K562 (cell line): ENCODE measurements at regions not wholly inside any gene's neighbourhood (a gene's known extent, or its start where the extent isn't known, plus 50 kb on each side); places are given as distances from the start of the nearest gene placed in this dataset.

Source experiments
- CTCF ChIP-seq, 3 experiments: IDR thresholded peaks in 2 of 3; conservative IDR thresholded peaks in 1 of 3; 2 replicates each; pipeline ENCODE4 v1.5.1; 2011 to 2012; ENCODE audit warnings: low read length in 3 of 3, mild to moderate bottlenecking in 3 of 3, control low read depth in 2 of 3, improper control_type of control experiment in 1 of 3, inconsistent platforms in 1 of 3, low read depth in 1 of 3, mixed read lengths in 1 of 3, moderate library complexity in 1 of 3; ENCODE audit not compliant: insufficient read depth in 2 of 3
- EZH2 ChIP-seq: IDR thresholded peaks from 2 replicates; pipeline ENCODE4 v1.6.1; 2012; ENCODE audit warnings: low read depth, mild to moderate bottlenecking, inconsistent platforms, low read length, borderline replicate concordance
- NR2C2 ChIP-seq, 2 experiments: fragments of 200-800 bp in 1 of 2; sonication (Bioruptor generic) in 1 of 2; sonication (generic) in 1 of 2; formaldehyde crosslinking in 1 of 2; IDR thresholded peaks; 2 replicates each; pipeline versions ENCODE4 v1.6.1 to v1.8.0; 2016 to 2022; ENCODE audit warnings: mild to moderate bottlenecking in 1 of 2, missing compliant biosample characterization in 1 of 2, missing genetic modification characterization in 1 of 2, missing genetic modification reagents in 1 of 2
- ZNF133 ChIP-seq: fragments of 250-450 bp; sonication (Bioruptor Pico); IDR thresholded peaks from 2 replicates; pipeline ENCODE4 v1.4.0; 2020; ENCODE audit warnings: mild to moderate bottlenecking

- TF ChIP-seq EZH2 (no peak), NR2C2 (CRISPR knock-in tag; IDR thresholded peaks at IDR 0.05) (no peak), NR2C2 (tag; IDR thresholded peaks at IDR 0.05) (no peak), ZNF133 (CRISPR knock-in tag) (no peak), CTCF (IDR thresholded peaks at IDR 0.05 in 2 of 3, conservative IDR thresholded peaks at IDR 0.05 in 1 of 3; ENCODE audit: insufficient read depth in 2 of 3, low read depth in 1 of 3, low read length in 3 of 3) (no peak)
These were observed 626.9 kb upstream of the PTGER4 start for GRCh38 chr5:40052808-40053207.
